Fibroblast of skin of right quadriceps (primary cell): ENCODE measurements at regions not wholly inside any gene's neighbourhood (a gene's known extent, or its start where the extent isn't known, plus 50 kb on each side); places are given as distances from the start of the nearest gene placed in this dataset.
"Not testable (repeated sequence)": the region's sequence is repeated elsewhere in the genome, so short reads cannot be mapped to it uniquely, and the experiment has no call there.

Experiments used
- DNase-seq: peaks from one replicate; pipeline ENCODE4 v3.0.0-alpha.2; 2013

GRCh38 chr12:9364224-9365176 lies 156.3 kb upstream of the PZP start:
- DNase-seq: peak; percentile 65

GRCh38 chr12:9363145-9363544 lies 154.9 kb upstream of the PZP start:
- DNase-seq: no peak

- no peak for DNase-seq
Observed at GRCh38 chr12:9361879-9362326, 153.7 kb upstream of the PZP start.

- DNase-seq: not testable (repeated sequence)
Observed at GRCh38 chr12:9354009-9354754, 146.0 kb upstream of the PZP start.

DNA sequence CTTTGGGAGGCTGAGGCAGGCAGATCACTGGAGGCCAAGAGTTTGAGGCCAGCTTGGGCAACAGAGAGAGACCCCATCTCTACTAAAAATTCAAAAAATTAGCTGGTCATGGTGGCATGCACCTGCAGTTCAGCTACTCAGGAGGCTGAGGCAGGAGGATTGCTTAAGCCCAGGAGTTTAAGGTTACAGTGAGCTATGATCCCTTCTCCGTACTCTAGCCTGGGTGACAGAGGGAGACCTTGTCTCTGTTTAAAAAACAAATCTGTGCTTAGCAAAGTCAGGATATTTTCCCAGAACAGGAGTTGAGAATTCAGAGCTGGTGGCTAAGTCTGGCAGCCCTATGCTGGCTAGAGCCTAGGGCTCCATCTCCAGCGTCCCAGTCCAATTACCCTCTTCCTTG lies 142.9 kb upstream of the PZP start:
- DNase-seq: no peak

- DNase-seq: no peak
Observed at GRCh38 chr12:9349888-9350885, 142.0 kb upstream of the PZP start.

DNA sequence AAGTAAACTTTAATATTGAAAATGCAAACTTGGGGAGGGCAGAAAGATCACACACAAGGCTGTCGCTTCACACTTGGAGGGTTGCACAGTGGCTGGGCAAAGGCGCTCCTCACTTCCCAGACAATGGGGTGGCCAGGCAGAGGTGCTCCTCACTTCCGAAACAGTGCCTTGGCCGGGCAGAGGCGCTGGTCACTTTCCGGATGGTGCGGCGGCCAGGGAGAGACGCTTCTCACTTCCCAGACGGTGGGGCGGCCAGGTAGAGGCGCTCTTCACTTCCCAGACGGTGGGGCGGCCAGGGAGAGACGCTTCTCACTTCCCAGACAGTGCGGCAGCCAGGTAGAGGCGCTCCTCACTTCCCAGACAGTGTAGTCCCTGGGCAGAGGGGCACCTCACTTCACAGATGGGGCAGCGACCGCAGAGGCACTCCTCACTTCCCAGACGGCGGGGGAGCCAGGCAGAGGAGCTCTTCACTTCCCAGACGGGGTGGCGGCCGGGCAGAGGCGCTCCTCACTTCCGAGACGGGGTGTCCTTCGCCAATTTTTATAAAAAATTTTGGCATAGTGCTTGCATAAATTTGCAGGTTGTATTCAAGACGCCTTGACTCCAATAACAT lies 140.8 kb upstream of the PZP start:
- DNase-seq: no peak

DNA sequence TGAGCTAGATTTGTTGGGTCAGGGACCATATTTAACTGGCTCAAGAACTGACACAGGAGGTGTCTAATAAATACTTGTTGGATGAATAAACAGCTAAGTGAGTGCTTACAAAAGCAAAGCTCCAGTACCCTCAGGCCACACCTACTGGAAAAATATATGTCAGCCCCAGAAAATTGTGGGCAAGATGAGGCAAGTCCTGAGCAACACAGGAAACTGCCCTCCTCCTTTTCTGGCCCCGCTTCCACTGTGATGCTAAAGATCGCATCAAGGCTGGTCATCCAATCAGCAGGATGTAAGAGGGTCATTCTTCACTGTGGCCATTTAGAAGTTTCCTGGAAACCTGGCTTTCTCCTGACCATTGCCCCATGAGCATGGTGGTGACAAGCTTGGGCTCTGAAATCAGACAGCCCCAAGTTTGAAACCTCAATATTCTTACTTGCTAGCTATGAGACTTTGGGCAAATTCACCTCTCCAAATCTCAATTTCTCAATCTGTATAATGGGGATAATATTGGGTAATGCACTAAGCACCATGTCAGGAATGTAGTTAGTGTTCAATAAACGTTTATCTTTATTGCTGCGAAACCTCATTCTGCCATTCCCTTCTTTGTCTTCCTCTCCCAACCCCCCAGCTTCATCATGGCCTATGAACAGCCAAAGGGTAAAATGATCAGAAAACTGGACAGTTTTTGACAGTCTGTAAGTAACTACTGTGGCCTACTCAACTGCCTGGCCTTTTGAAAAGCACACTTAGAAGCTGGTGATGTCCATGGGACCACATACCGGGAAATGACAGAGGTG lies 139.3 kb upstream of the PZP start:
- DNase-seq: peak; percentile 39

GRCh38 chr12:9346866-9347327 lies 138.7 kb upstream of the PZP start:
- no peak for DNase-seq

DNA sequence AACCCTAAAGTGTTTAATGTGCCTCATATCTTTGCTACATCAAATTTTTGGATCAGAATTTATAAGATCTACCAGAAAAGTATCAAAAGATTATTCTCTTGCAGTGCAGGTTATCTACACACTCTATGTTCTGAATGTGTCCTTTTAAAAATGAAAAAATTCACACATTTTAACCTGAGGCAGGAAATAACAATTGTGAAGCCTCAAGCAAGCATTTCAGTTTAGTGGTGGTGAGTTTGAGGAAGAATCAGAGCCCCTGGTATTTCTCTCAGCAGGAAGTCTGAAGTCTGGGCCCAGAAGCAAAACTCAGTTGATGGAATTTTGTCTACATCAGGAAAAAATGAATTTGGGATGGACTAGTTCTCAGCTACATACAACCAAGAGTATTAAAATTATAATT lies 137.0 kb upstream of the PZP start:
- no peak for DNase-seq

DNA sequence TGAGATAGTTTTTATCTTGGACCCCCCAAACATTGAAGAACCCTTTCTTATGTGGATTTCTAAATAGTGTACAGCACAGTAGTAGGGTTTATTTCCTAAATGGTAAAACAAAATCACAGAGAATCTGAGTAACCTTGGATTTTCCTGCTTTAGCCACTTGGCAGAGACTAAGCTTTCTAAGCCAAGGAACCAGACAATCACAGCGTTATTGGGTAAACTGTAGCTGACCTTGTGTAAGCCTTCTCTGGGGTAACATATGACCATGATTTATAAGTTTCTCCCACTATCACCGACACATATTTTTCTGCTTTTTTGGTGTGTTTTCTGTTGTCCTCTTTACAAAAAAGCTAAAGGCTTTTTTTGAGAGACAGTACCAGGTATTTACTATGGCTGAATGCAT lies 136.3 kb upstream of the PZP start:
- no peak for DNase-seq

DNA sequence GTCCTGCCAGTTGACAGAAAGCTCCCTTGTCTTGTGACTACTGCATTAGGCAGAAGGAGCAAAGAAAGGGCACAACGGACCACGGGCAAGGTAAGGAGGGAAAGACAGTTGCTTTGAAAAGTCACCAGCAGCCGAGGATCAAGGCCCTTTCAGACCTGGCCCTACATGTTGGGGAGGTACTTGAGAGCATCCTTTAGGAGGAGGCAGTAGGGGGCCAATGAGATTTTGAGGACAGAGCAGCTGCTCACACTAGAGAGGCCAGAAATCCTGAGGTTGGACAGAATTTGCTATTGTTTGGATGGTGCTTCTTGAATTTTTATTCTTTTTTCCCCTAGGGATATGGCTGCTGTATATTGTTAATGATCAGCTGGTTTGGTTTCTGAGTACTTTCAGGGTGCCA lies 135.5 kb upstream of the PZP start:
- DNase-seq: no peak

DNA sequence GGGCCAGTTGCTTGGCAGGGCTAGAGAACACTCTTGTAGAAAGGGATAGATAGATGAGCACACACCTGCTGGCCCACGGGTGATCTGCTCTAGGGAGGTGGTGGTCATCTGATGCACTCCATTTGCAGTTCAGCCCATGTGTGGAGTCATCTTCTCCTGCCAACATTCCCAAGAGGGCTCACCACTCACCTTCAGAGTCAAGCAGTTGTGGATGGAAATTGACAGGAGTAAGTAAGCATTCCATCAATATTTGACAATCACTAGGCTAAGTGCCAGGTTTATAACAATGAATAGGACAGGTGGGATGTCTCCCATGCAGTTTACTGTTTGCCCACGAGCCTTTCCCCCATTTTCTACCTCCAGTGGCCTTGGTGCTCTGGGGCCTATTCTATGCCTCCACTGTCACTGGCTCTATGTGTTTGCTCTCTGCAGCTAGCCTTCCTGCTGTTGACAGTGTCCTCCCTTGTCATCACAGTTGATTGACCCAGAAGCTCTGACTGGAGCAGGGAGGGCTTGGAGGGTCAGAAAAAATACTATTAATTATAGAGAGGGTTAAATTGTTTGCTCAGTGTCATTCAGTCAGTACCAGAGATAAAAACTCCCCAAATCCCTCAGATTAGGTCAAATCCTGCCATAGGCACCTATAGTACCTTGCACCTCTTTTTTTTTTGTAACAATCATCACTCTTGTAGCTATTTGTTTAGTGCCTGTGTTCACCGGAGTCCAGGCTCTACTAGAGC lies 134.6 kb upstream of the PZP start:
- DNase-seq: no peak

DNA sequence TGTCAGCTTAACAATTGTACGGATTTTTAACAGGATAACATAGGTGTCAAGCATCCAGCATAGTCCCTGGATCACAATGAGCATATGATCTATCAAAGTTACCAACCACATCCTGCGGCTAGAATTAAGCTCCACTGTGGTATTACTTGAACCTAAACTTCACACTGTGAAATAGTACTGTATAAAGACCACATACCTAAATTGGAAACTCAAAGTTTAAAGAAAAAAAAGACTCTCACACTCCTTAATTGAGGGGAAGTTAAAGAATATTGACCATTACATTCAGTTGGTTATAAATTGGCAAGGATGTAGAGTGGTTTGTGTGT lies 133.0 kb upstream of the PZP start:
- no peak for DNase-seq

- DNase-seq: peak; percentile 31
Observed at GRCh38 chr12:9340422-9341259, 132.4 kb upstream of the PZP start.

- DNase-seq: no peak
Observed at GRCh38 chr12:9337656-9338055, 129.5 kb upstream of the PZP start.

DNA sequence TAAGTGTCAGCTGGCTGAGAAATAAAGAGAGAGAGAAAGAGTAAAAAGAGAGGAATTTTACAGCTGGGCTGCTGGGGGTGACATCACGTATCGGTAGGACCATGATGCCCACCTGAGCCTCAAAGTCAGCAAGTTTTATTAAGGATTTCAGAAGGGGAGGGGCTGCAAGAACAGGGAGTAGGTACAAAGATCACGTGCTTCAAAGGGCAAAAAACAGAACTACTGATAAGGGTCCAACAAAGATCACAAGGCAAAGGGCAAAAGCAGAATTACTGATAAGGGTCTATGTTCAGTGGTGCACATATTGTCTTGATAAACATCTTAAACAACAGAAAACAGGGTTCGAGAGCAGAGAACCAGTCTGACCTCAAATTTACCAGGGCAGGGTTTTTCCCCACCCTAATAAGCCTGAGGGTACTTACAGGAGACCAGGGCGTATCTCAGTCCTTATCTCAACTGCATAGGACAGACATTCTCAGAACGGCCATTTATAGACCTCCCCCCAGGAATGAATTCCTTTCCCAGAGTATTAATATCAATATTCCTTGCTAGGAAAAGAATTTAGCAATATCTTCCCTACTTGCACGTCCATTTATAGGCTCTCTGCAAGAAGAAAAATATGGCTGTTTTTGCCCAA lies 128.3 kb upstream of the PZP start:
- DNase-seq: not testable (repeated sequence)

DNA sequence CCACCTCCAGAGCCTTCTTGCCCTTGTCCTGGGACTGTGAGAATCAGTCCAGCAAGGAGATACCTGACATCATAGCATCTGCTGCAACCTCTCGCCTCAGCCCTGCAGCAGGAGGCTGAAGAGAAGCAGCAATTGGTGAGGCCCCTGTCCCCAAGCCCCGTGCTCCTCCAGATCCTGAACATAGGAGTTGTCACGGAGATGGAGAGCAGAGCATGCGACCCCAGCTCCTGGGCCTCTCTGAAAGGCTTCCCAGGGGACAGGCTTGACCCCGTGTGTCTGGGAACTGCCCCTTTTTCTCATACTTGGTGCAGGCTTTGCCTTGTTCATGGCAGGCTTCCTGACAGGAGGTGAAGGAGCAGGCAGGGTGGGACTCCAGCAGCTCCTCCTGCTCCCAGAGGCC lies 127.7 kb upstream of the PZP start:
- DNase-seq: no peak

DNA sequence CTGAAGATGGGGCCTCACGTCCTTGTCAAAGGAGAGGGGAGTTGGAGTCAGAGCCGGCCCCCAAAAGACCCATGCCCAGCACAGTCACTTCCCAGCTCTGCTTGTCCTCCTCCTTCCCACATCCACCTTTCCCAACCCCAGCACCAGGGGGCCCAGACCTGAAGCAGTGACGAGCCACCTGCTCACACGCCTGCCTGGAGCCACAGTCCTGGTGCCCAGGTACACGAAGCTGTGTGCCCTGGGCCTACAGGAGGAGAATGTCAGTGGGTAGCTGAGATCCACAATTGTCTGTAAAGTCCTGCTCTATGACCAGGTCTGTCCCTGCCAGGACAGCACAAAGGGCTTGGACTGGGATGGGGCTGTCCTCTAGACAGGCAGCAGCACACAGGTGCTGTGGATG lies 126.8 kb upstream of the PZP start:
- DNase-seq: no peak
